Activated CD4-positive, alpha-beta T cell treated with anti-CD3 and anti-CD28 coated beads, Interleukin-2, amount 10 ng/mL, durations not matched to agents 7 days and 5 days (primary cell): ENCODE measurements at regions not wholly inside any gene's neighbourhood (a gene's known extent, or its start where the extent isn't known, plus 50 kb on each side); places are given as distances from the start of the nearest gene placed in this dataset.

Experiments
- CTCF ChIA-PET: fragments of 350-600 bp; sonication (Branson Sonifier 250); formaldehyde crosslinking; loops from one replicate; lab custom pipeline; 2021; ENCODE audit warnings: antibody characterized with exemption; lab: Charles Lee
- POLR2A ChIA-PET: fragments of 350-600 bp; sonication (Branson Sonifier 250); formaldehyde crosslinking; loops from one replicate; lab custom pipeline; 2021; ENCODE audit warnings: antibody characterized with exemption; lab: Charles Lee
- DNase-seq: peaks from one replicate; pipeline ENCODE4 v3.0.0-alpha.2; 2020
- H3K27ac Mint-ChIP-seq: one replicate; pipeline ENCODE4 v1.8.0; 2021; ENCODE audit warnings: mild to moderate bottlenecking, moderate library complexity, mixed read lengths
- H3K27me3 Mint-ChIP-seq: one replicate; pipeline ENCODE4 v1.8.0; 2021; ENCODE audit warnings: mixed read lengths
- H3K36me3 Mint-ChIP-seq: one replicate; pipeline ENCODE4 v1.8.0; 2021; ENCODE audit warnings: low read depth, mixed read lengths
- H3K4me1 Mint-ChIP-seq: one replicate; pipeline ENCODE4 v1.8.0; 2021; ENCODE audit warnings: mixed read lengths
- H3K4me3 Mint-ChIP-seq: one replicate; pipeline ENCODE4 v1.8.0; 2021; ENCODE audit warnings: mild to moderate bottlenecking, moderate library complexity, mixed read lengths
- H3K9me3 Mint-ChIP-seq: one replicate; pipeline ENCODE4 v1.8.0; 2021; ENCODE audit warnings: mixed read lengths

DNA sequence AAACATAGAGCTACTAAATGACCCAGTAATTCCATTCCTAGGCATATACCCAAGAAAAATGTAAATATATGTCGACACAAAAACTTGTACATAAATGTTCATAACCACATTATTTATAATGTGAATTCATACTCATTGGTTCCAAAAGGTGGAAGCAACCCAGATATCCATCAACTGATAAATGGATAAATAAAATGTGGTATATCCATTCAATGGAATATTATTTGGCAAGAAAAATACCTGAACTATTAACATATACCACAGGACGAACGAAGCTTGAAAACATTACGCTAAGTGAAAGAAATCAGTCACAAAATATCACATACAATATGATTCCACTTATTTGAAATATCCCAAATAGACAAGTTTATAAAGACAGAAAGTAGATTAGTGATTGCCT lies 99.0 kb upstream of the SOX5 start:
- no peak for DNase-seq
- no peaks in the 10 kb centered on the region for H3K36me3 Mint-ChIP-seq
- ChIA-PET POLR2A (no interaction called here), CTCF (no interaction called here)
- H3K4me1 Mint-ChIP-seq = no peaks in the 10 kb centered on the region
- H3K27me3 Mint-ChIP-seq = no peaks in the 10 kb centered on the region
- H3K9me3 Mint-ChIP-seq = no peaks in the 10 kb centered on the region
- no peak overlapping the region for H3K27ac Mint-ChIP-seq
- H3K4me3 Mint-ChIP-seq = no peak overlapping the region

DNA sequence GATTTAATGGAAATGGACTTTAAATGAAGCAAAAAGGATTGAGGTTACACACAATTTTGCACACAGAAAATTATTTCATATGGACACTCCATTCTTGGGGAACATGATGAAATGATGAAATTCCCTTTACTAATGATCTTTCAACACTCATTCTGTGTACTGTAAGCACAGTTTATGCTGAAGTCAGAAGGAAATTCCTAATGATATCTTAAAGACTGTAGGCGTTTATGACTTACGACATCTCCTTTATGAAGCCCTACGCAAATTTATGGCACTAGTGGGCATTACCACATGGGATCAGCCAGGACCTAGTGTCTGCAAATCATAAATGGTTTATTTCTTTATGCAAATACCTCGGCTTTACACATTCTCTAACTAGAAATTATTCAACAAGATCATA lies 97.9 kb upstream of the SOX5 start:
- no peak overlapping the region for H3K4me3 Mint-ChIP-seq
- H3K9me3 Mint-ChIP-seq = no peaks in the 10 kb centered on the region
- POLR2A ChIA-PET = no interaction called here

DNA sequence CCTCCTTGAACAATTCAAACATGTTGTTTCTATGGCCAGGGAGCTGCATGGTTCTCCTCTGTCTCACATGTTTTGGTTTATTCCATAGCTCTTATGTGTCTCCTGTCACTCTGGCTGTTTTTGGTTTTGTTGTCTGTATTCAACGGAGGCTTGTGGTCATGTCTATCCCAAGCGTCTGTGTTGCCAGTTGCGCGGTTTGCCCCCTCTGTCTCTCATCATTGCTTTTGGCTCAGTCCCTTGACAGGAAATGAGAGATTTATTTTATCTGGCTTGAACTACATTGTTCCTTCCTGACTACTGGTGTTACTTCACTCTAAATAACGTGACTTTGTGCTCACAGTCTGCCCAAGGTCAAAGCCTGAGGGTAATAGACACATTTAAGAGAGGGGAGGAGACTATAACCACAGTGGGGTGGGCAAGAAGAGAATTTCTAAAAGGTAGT lies 96.4 kb upstream of the SOX5 start:
- H3K27ac Mint-ChIP-seq = no peak overlapping the region
- POLR2A ChIA-PET = no interaction called here
- CTCF ChIA-PET = interaction anchor here (0.7 kb wide), 1 partner anchor 344 kb away, joined by 7 read pairs; no protein-coding TSS in a partner anchor
- H3K9me3 Mint-ChIP-seq = no peaks in the 10 kb centered on the region
- no peaks in the 10 kb centered on the region for H3K36me3 Mint-ChIP-seq
- H3K27me3 Mint-ChIP-seq = no peaks in the 10 kb centered on the region
- DNase-seq = no peak
- no peak overlapping the region for H3K4me3 Mint-ChIP-seq
- H3K4me1 Mint-ChIP-seq = no peaks in the 10 kb centered on the region

More for the DNA sequence above, 97.9 kb upstream of the SOX5 start:
- CTCF ChIA-PET = no interaction called here
- no peaks in the 10 kb centered on the region for H3K36me3 Mint-ChIP-seq
- H3K27ac Mint-ChIP-seq = no peak overlapping the region
- DNase-seq = no peak
- H3K4me1 Mint-ChIP-seq = no peaks in the 10 kb centered on the region
- H3K27me3 Mint-ChIP-seq = no peaks in the 10 kb centered on the region

- POLR2A ChIA-PET = no interaction called here
- H3K27ac Mint-ChIP-seq = no peak overlapping the region
- no peak overlapping the region for H3K4me3 Mint-ChIP-seq
- no peaks in the 10 kb centered on the region for H3K4me1 Mint-ChIP-seq
- H3K36me3 Mint-ChIP-seq = no peaks in the 10 kb centered on the region
- CTCF ChIA-PET = no interaction called here
- H3K9me3 Mint-ChIP-seq = no peaks in the 10 kb centered on the region
- no peak for DNase-seq
- H3K27me3 Mint-ChIP-seq = no peaks in the 10 kb centered on the region
These were observed 95.7 kb upstream of the SOX5 start for GRCh38 chr12:24044941-24045703.

- Mint-ChIP-seq H3K27ac (no peak overlapping the region), H3K4me3 (no peak overlapping the region), H3K27me3 (no peaks in the 10 kb centered on the region), H3K4me1 (no peaks in the 10 kb centered on the region), H3K9me3 (no peaks in the 10 kb centered on the region), H3K36me3 (no peaks in the 10 kb centered on the region)
- ChIA-PET POLR2A (no interaction called here), CTCF (no interaction called here)
- DNase-seq = no peak
These were observed 93.2 kb upstream of the SOX5 start for GRCh38 chr12:24042651-24043050.

DNA sequence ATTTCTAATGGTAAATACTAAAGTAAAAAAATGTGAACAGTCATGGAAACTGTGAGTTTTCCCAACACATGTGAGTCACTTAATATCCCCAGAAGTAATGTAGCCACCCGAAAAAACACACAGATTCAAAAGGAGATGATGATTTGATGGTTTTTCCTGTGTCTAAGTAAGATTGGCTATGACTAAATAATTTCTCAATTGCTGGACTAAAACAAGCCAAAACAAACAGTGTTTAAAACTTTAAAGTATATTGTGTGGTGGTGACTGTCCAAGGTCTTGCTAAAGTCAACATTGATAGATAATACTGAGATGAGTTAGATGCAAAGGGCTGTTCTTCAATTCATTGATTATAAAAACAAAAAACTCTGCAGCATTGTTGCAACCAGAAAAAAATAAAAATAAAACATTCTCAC lies 89.6 kb upstream of the SOX5 start:
- Mint-ChIP-seq H3K36me3 (no peaks in the 10 kb centered on the region), H3K27me3 (no peaks in the 10 kb centered on the region), H3K4me1 (no peaks in the 10 kb centered on the region), H3K27ac (no peak overlapping the region), H3K4me3 (no peak overlapping the region), H3K9me3 (no peaks in the 10 kb centered on the region)
- ChIA-PET CTCF (no interaction called here), POLR2A (no interaction called here)
- DNase-seq = no peak

DNA sequence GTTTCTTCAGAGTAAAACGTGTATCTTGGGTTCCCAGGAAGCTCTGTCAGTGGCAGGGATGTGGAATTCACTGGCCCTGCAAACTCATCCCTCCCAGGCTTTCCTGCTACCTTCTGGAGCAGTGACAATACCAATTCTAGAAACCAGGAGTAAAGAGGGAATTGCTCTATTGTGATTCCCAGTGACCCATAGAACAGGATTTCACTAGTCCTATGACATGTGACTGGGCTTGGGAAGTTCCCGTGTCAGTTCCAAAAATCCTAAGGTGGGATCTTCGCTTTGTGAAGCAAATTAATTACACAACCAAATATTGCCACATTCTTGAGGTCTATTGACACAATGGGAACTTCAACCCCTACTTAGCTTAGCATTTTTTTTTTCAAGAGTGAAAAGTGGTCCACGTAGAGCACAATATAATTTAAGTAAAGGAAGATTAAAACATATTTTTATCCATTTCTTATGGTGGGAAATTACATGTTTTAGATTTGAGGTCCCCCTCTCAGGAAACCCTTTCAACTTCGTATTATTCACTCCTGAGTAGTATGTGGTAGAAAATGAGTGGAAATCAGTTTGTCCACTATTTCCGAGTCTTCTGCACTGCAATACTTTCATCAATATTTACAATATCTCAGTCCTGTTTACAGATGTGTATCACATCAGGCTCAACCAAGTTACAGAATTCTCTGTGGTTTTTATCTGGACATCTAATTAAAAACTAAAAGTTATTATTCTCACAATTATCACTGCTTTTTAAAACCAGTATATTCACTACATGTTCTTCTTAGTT lies 88.9 kb upstream of the SOX5 start:
- POLR2A ChIA-PET = no interaction called here
- Mint-ChIP-seq H3K36me3 (no peaks in the 10 kb centered on the region), H3K9me3 (no peaks in the 10 kb centered on the region), H3K4me3 (no peak overlapping the region), H3K27ac (no peak overlapping the region), H3K27me3 (no peaks in the 10 kb centered on the region), H3K4me1 (no peaks in the 10 kb centered on the region)
- no peak for DNase-seq
- CTCF ChIA-PET = no interaction called here

- POLR2A ChIA-PET = no interaction called here
- Mint-ChIP-seq H3K36me3 (no peaks in the 10 kb centered on the region), H3K27me3 (no peaks in the 10 kb centered on the region), H3K9me3 (no peaks in the 10 kb centered on the region), H3K4me3 (no peak overlapping the region), H3K4me1 (no peaks in the 10 kb centered on the region), H3K27ac (no peak overlapping the region)
- no peak for DNase-seq
- CTCF ChIA-PET = no interaction called here
These were observed 87.2 kb upstream of the SOX5 start for GRCh38 chr12:24036438-24037216.

- H3K4me1 Mint-ChIP-seq = no peaks in the 10 kb centered on the region
- H3K27me3 Mint-ChIP-seq = no peaks in the 10 kb centered on the region
- H3K36me3 Mint-ChIP-seq = no peaks in the 10 kb centered on the region
- H3K27ac Mint-ChIP-seq = no peak overlapping the region
- DNase-seq = no peak
- H3K9me3 Mint-ChIP-seq = no peaks in the 10 kb centered on the region
- POLR2A ChIA-PET = no interaction called here
- H3K4me3 Mint-ChIP-seq = no peak overlapping the region
- CTCF ChIA-PET = no interaction called here
These were observed 85.4 kb upstream of the SOX5 start for GRCh38 chr12:24034894-24035293.

DNA sequence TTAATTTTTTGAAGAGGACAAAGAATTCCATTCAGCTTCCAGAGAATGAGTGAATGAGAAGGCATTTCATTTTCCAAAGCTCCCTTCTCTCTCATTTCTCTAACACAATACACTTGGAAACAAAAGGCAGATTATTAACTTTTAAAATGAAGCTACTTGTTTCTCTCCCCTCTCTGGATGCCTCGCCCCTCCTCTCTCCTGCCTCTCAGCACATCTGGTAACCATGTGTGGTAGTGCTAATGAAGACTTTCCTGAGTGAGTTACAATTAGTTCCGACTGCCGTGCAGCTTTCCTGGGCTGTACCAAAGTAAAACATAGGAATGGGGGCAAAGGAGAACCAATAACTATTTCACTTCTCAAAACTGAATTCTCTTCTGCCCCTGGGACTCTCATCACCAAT lies 84.7 kb upstream of the SOX5 start:
- Mint-ChIP-seq H3K4me1 (no peaks in the 10 kb centered on the region), H3K27me3 (no peaks in the 10 kb centered on the region), H3K4me3 (no peak overlapping the region), H3K27ac (no peak overlapping the region), H3K36me3 (no peaks in the 10 kb centered on the region), H3K9me3 (no peaks in the 10 kb centered on the region)
- DNase-seq = no peak
- POLR2A ChIA-PET = no interaction called here
- CTCF ChIA-PET = no interaction called here

GRCh38 chr12:24027352-24027751 lies 77.9 kb upstream of the SOX5 start:
- H3K27ac Mint-ChIP-seq = no peak overlapping the region
- H3K36me3 Mint-ChIP-seq = no peaks in the 10 kb centered on the region
- DNase-seq = no peak
- POLR2A ChIA-PET = no interaction called here
- no peaks in the 10 kb centered on the region for H3K9me3 Mint-ChIP-seq
- H3K4me3 Mint-ChIP-seq = no peak overlapping the region
- CTCF ChIA-PET = no interaction called here
- H3K27me3 Mint-ChIP-seq = no peaks in the 10 kb centered on the region
- H3K4me1 Mint-ChIP-seq = no peaks in the 10 kb centered on the region

DNA sequence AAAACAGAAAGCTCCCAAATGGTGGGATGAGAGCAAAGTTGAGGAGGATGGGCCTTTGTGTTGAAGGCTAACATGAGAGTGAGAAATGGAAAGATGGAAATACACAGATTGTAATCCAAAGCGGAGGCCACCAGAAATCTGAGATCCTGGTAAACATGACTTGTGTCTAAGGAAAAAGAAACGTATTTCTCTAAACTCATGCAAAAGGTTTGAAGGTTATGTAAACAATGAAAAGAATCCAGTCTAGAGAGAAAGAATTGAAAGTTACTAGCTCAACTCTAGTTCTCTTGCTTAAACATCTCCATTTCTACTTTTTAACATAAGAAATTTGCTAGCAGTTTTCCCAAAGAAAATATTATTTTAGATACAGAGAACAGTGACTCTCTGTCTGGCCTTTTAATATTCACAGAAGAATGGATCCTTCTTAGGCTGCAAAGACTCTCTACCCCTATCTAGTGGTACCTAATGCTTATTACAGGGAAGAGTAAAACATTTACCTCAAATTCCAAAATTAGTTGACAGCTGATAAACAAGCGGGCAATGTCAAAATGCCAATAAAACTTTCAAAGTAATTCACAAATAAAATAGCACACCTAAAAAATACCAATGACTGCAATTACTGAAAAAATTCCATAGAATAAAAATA lies 75.8 kb upstream of the SOX5 start:
- no peak for DNase-seq
- H3K36me3 Mint-ChIP-seq = no peaks in the 10 kb centered on the region
- H3K27me3 Mint-ChIP-seq = no peaks in the 10 kb centered on the region
- H3K4me3 Mint-ChIP-seq = no peak overlapping the region
- no peaks in the 10 kb centered on the region for H3K9me3 Mint-ChIP-seq
- ChIA-PET CTCF (no interaction called here), POLR2A (no interaction called here)
- no peak overlapping the region for H3K27ac Mint-ChIP-seq
- no peaks in the 10 kb centered on the region for H3K4me1 Mint-ChIP-seq

DNA sequence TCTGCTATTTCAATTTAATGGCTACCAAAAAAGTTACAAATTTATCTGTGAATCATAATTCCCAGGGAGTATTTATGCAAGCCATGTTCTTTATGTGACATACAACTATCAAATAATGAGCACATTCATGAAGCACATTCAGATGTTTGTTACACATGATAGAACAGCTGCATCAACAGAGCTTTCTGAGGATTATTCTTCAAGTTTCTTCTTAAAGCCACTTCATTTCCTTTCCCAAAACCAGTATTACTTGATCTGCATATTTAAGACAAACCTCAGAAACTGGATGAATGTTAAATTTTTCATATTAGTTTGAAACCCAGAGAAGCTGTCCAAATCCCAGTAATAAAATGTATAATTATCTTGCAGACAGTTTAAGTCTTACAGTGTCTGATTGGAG lies 73.6 kb upstream of the SOX5 start:
- ChIA-PET CTCF (no interaction called here), POLR2A (no interaction called here)
- no peaks in the 10 kb centered on the region for H3K36me3 Mint-ChIP-seq
- no peaks in the 10 kb centered on the region for H3K4me1 Mint-ChIP-seq
- no peaks in the 10 kb centered on the region for H3K9me3 Mint-ChIP-seq
- no peak overlapping the region for H3K27ac Mint-ChIP-seq
- no peak overlapping the region for H3K4me3 Mint-ChIP-seq
- H3K27me3 Mint-ChIP-seq = no peaks in the 10 kb centered on the region
- DNase-seq = no peak
